Fibroblast of pulmonary artery (primary cell): ENCODE measurements at regions not wholly inside any gene's neighbourhood (a gene's known extent, or its start where the extent isn't known, plus 50 kb on each side); places are given as distances from the start of the nearest gene placed in this dataset.

Source experiments
- DNase-seq: peaks from one replicate; pipeline ENCODE4 v3.0.0-alpha.2; 2010; ENCODE audit warnings: low read depth
- H3K4me3 ChIP-seq: replicated peaks from 2 replicates; pipeline ENCODE4 v1.5.1; 2011; ENCODE audit warnings: low read depth, mild to moderate bottlenecking, control low read depth, low read length, moderate library complexity
- TF ChIP-seq, protein P1 (sequence below): IDR thresholded peaks from 2 replicates; pipeline ENCODE4 v1.5.1; 2011; ENCODE audit warnings: mild to moderate bottlenecking, control low read depth, low read length, inconsistent platforms; ENCODE audit errors: missing control alignments

GRCh38 chr13:56299650-56300049 lies 841.1 kb upstream of the PRR20A start:
- TF ChIP-seq, protein P1, sequence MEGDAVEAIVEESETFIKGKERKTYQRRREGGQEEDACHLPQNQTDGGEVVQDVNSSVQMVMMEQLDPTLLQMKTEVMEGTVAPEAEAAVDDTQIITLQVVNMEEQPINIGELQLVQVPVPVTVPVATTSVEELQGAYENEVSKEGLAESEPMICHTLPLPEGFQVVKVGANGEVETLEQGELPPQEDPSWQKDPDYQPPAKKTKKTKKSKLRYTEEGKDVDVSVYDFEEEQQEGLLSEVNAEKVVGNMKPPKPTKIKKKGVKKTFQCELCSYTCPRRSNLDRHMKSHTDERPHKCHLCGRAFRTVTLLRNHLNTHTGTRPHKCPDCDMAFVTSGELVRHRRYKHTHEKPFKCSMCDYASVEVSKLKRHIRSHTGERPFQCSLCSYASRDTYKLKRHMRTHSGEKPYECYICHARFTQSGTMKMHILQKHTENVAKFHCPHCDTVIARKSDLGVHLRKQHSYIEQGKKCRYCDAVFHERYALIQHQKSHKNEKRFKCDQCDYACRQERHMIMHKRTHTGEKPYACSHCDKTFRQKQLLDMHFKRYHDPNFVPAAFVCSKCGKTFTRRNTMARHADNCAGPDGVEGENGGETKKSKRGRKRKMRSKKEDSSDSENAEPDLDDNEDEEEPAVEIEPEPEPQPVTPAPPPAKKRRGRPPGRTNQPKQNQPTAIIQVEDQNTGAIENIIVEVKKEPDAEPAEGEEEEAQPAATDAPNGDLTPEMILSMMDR, result no peak
- DNase-seq, result no peak
- H3K4me3 ChIP-seq, result no peak overlapping the region

DNA sequence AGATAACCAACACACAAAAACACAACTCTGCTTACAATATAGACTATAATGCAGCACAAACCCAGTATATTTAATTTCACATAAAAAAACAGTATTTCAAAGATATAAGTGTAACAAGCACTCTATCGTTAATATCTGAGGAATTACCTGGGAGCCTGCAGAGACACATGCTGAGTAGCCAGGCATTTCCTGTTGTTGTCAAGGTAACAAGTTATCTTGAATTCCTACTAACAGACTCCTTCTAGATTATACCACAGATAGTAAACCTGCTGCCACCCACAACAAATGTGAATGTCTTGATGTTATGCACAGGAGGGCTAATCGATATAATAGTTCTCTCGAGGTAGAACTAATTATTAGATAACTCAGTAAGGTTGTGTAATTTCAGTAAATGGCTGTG lies 826.0 kb upstream of the PRR20A start:
- TF ChIP-seq, protein P1, result no peak
- no peak for DNase-seq
- H3K4me3 ChIP-seq, result no peak overlapping the region

GRCh38 chr13:56317841-56318240 lies 822.9 kb upstream of the PRR20A start:
- DNase-seq, result no peak
- no peak overlapping the region for H3K4me3 ChIP-seq

GRCh38 chr13:56332671-56333070 lies 808.0 kb upstream of the PRR20A start:
- H3K4me3 ChIP-seq, result no peak overlapping the region
- no peak for DNase-seq
- TF ChIP-seq, protein P1, result no peak

More at GRCh38 chr13:56317841-56318240, 822.9 kb upstream of the PRR20A start:
- TF ChIP-seq, protein P1, result no peak

- DNase-seq, result no peak
- H3K4me3 ChIP-seq, result no peak overlapping the region
- TF ChIP-seq, protein P1, result no peak
These were observed 804.9 kb upstream of the PRR20A start for GRCh38 chr13:56335775-56336174.

DNA sequence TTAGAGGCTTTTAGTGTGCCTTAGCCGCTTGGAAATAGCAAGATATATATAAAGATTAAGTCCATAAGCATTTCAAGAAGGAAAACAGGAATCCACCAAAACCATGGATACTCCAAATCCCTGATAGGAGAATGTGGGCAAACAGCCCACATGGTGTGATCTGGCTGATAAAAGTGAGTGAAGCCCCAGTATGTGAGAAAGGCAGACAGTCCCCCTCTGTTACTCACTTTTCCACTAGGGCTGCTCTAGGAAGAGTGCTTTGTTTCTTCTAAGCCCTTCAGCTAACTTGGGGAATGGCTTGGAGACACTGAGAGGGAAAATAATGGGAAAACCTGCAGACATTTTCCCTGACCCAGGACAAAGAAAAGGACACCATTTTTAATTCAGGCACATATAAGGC lies 802.3 kb upstream of the PRR20A start:
- TF ChIP-seq, protein P1, result no peak
- H3K4me3 ChIP-seq, result no peak overlapping the region
- no peak for DNase-seq

DNA sequence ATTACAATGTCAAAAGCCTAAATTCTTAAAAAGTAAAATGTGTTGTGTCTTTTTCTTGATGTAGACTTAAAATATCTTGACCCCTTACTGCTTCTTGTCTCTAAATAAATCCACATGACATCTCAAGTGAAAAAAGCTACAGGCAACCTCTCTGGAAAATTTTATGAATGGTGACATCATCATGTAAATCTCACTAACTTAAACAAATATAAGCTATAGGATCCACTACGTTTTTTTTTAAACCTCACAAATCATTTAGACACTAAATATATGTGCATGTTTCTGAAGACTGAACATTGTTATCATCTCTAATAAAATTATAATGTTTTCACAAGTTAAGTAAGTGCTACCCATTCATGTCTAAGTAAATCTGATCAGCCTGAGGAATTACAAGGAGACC lies 793.7 kb upstream of the PRR20A start:
- TF ChIP-seq, protein P1, result no peak
- no peak overlapping the region for H3K4me3 ChIP-seq
- DNase-seq, result no peak
